ENCODE measurements at regions not wholly inside any gene's neighbourhood (a gene's known extent, or its start where the extent isn't known, plus 50 kb on each side); places are given as distances from the start of the nearest gene placed in this dataset.

- TF ChIP-seq POLR2AphosphoS5 (IDR thresholded peaks at IDR 0.05; ENCODE audit: borderline replicate concordance, low read depth, low read length) (no peak), EZH2 (IDR thresholded peaks at IDR 0.05) (no peak), FOXP2 (optimal IDR thresholded peaks at IDR 0.05; ENCODE audit: control extremely low read depth, extremely low read length, insufficient read depth) (no peak)
Measured at GRCh38 chr7:56537477-56537876, 421.3 kb upstream of the NUPR2 start.
